Hepatocyte (in vitro differentiated cells): ENCODE measurements at regions not wholly inside any gene's neighbourhood (a gene's known extent, or its start where the extent isn't known, plus 50 kb on each side); places are given as distances from the start of the nearest gene placed in this dataset.
A peak's percentile ranks its signal among the peaks of the same experiment; 100 is the strongest.

Source experiments
- DNase-seq: peaks from one replicate; pipeline ENCODE4 v3.0.0-alpha.2; 2016; ENCODE audit warnings: low spot score
- H2AFZ ChIP-seq: fragments of 200-600 bp; sonication (generic); 2 replicates; pipeline ENCODE4 v1.6.0; 2016; ENCODE audit warnings: antibody characterized with exemption, mild to moderate bottlenecking
- H3K27ac ChIP-seq: fragments of 200-600 bp; sonication (generic); 2 replicates; pipeline ENCODE4 v1.5.1; 2016; ENCODE audit warnings: mild to moderate bottlenecking
- H3K27me3 ChIP-seq: fragments of 200-600 bp; sonication (generic); 2 replicates; pipeline ENCODE4 v1.6.1; 2016
- H3K36me3 ChIP-seq: fragments of 200-600 bp; sonication (generic); replicated peaks from 2 replicates; pipeline ENCODE4 v1.5.1; 2016; ENCODE audit warnings: low read depth; ENCODE audit not compliant: insufficient read depth
- H3K4me1 ChIP-seq: fragments of 200-600 bp; sonication (generic); 2 replicates; pipeline ENCODE4 v1.5.1; 2016; ENCODE audit warnings: mild to moderate bottlenecking, moderate library complexity; ENCODE audit not compliant: insufficient read depth
- H3K4me2 ChIP-seq: fragments of 200-600 bp; sonication (generic); 2 replicates; pipeline ENCODE4 v1.6.0; 2016
- H3K4me3 ChIP-seq: fragments of 200-600 bp; sonication (generic); 2 replicates; pipeline ENCODE4 v1.5.1; 2016; ENCODE audit warnings: mild to moderate bottlenecking
- H3K79me2 ChIP-seq: fragments of 200-600 bp; sonication (generic); 2 replicates; pipeline ENCODE4 v1.6.0; 2017; ENCODE audit warnings: mild to moderate bottlenecking
- H3K9me2 ChIP-seq: fragments of 200-600 bp; sonication (generic); replicated peaks from 2 replicates; pipeline ENCODE4 v1.6.0; 2017; ENCODE audit warnings: mild to moderate bottlenecking; ENCODE audit not compliant: insufficient read depth
- H3K9me3 ChIP-seq: fragments of 200-600 bp; sonication (generic); 2 replicates; pipeline ENCODE4 v1.5.1; 2016; ENCODE audit warnings: low read depth, mild to moderate bottlenecking
- H4K20me1 ChIP-seq: fragments of 200-600 bp; sonication (generic); 2 replicates; pipeline ENCODE4 v1.6.0; 2016; ENCODE audit warnings: mild to moderate bottlenecking; ENCODE audit not compliant: insufficient read depth, poor library complexity, severe bottlenecking
- EZH2 ChIP-seq: fragments of 200-600 bp; sonication (generic); IDR thresholded peaks from 2 replicates; pipeline ENCODE4 v1.6.1; 2016; ENCODE audit warnings: antibody characterized with exemption, mild to moderate bottlenecking, borderline replicate concordance
- EZH2phosphoT487 ChIP-seq: fragments of 200-600 bp; sonication (generic); IDR thresholded peaks from one replicate; pipeline ENCODE4 v1.6.1; 2018; ENCODE audit warnings: antibody characterized with exemption, mild to moderate bottlenecking, low read depth, moderate library complexity; ENCODE audit not compliant: unreplicated experiment, severe bottlenecking
- WGBS: methylation state at CpG from one replicate; pipeline ENCODE4 v1.1.6; 2016; ENCODE audit warnings: low lambda C conversion rate; ENCODE audit errors: missing lambda C conversion rate; 5-methylcytosine and 5-hydroxymethylcytosine counted together
- TF ChIP-seq, protein P1 (sequence below): fragments of 200-600 bp; sonication (generic); IDR thresholded peaks from 2 replicates; pipeline ENCODE4 v1.5.1; 2016; ENCODE audit warnings: antibody characterized with exemption, mild to moderate bottlenecking; ENCODE audit not compliant: poor library complexity

- H3K9me2 ChIP-seq: no peaks in the 10 kb centered on the region
- no peaks in the 10 kb centered on the region for H3K27me3 ChIP-seq
- no peak overlapping the region for H3K27ac ChIP-seq
- no peak overlapping the region for H3K4me3 ChIP-seq
- H3K4me2 ChIP-seq: no peak overlapping the region
- 60% methylated on average over 1 of the region's 1 CpG for WGBS
- H2AFZ ChIP-seq: no peak overlapping the region
- no peaks in the 10 kb centered on the region for H3K4me1 ChIP-seq
- no peaks in the 10 kb centered on the region for H3K9me3 ChIP-seq
- H3K36me3 ChIP-seq: no peaks in the 10 kb centered on the region
- no peak for DNase-seq
- TF ChIP-seq, protein P1, sequence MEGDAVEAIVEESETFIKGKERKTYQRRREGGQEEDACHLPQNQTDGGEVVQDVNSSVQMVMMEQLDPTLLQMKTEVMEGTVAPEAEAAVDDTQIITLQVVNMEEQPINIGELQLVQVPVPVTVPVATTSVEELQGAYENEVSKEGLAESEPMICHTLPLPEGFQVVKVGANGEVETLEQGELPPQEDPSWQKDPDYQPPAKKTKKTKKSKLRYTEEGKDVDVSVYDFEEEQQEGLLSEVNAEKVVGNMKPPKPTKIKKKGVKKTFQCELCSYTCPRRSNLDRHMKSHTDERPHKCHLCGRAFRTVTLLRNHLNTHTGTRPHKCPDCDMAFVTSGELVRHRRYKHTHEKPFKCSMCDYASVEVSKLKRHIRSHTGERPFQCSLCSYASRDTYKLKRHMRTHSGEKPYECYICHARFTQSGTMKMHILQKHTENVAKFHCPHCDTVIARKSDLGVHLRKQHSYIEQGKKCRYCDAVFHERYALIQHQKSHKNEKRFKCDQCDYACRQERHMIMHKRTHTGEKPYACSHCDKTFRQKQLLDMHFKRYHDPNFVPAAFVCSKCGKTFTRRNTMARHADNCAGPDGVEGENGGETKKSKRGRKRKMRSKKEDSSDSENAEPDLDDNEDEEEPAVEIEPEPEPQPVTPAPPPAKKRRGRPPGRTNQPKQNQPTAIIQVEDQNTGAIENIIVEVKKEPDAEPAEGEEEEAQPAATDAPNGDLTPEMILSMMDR: no peak
- TF ChIP-seq EZH2phosphoT487 (no peak), EZH2 (no peak)
- no peaks in the 10 kb centered on the region for H3K79me2 ChIP-seq
- H4K20me1 ChIP-seq: no peaks in the 10 kb centered on the region
Measured at GRCh38 chr5:51996356-51996861, 613.2 kb downstream of the ISL1 start.

GRCh38 chr5:51997500-51997899 is 614.3 kb downstream of the ISL1 start:
- Histone ChIP-seq H3K4me3 (no peak overlapping the region), H3K4me1 (no peaks in the 10 kb centered on the region), H3K9me2 (no peaks in the 10 kb centered on the region), H4K20me1 (no peaks in the 10 kb centered on the region), H3K9me3 (no peaks in the 10 kb centered on the region), H3K27me3 (no peaks in the 10 kb centered on the region), H3K36me3 (no peaks in the 10 kb centered on the region), H3K27ac (no peak overlapping the region), H3K4me2 (no peak overlapping the region), H2AFZ (no peak overlapping the region), H3K79me2 (no peaks in the 10 kb centered on the region)
- no peak for TF ChIP-seq EZH2
- no peak for TF ChIP-seq EZH2phosphoT487
- TF ChIP-seq, protein P1: no peak
- DNase-seq: no peak

DNA sequence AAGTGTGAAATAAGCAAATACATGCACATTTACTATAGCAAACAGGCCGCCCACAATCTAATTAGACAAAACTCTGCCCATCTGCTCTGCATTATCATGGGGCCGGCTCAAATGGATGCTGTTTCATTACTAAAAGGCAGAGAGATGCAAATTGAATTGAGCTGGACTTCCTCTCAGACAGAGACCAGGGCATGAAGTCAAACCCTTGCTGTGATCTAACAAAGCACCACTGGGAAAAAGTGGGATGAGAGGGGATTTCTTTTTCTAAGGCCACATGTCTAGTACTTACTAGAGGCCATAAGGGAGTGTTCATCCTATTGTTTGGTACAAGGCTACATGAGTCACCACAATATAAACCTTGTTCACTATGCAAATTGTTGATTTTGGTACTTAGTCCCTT is 614.7 kb downstream of the ISL1 start:
- DNase-seq: peak; percentile 7
- no peaks in the 10 kb centered on the region for H3K4me1 ChIP-seq
- H3K27me3 ChIP-seq: no peaks in the 10 kb centered on the region
- TF ChIP-seq EZH2phosphoT487 (no peak), EZH2 (no peak)
- TF ChIP-seq, protein P1: no peak
- H3K9me2 ChIP-seq: no peaks in the 10 kb centered on the region
- H3K9me3 ChIP-seq: no peaks in the 10 kb centered on the region
- no peaks in the 10 kb centered on the region for H3K36me3 ChIP-seq
- no peaks in the 10 kb centered on the region for H4K20me1 ChIP-seq
- H3K79me2 ChIP-seq: no peaks in the 10 kb centered on the region
- no peak overlapping the region for H3K27ac ChIP-seq
- 74% methylated on average over 2 of the region's 2 CpGs for WGBS
- H3K4me2 ChIP-seq: no peak overlapping the region
- H3K4me3 ChIP-seq: no peak overlapping the region
- no peak overlapping the region for H2AFZ ChIP-seq
